Hepatocyte (in vitro differentiated cells): ENCODE measurements at regions not wholly inside any gene's neighbourhood (a gene's known extent, or its start where the extent isn't known, plus 50 kb on each side); places are given as distances from the start of the nearest gene placed in this dataset.

ENCODE experiments used
- CTCF ChIP-seq: fragments of 200-600 bp; sonication (generic); IDR thresholded peaks from 2 replicates; pipeline ENCODE4 v1.5.1; 2016; ENCODE audit warnings: antibody characterized with exemption, mild to moderate bottlenecking; ENCODE audit not compliant: poor library complexity
- EZH2 ChIP-seq: fragments of 200-600 bp; sonication (generic); IDR thresholded peaks from 2 replicates; pipeline ENCODE4 v1.6.1; 2016; ENCODE audit warnings: antibody characterized with exemption, mild to moderate bottlenecking, borderline replicate concordance
- EZH2phosphoT487 ChIP-seq: fragments of 200-600 bp; sonication (generic); IDR thresholded peaks from one replicate; pipeline ENCODE4 v1.6.1; 2018; ENCODE audit warnings: antibody characterized with exemption, mild to moderate bottlenecking, low read depth, moderate library complexity; ENCODE audit not compliant: unreplicated experiment, severe bottlenecking

- TF ChIP-seq EZH2 (no peak), EZH2phosphoT487 (no peak), CTCF (no peak)
These were observed 326.1 kb downstream of the PIK3C3 start for GRCh38 chr18:42281124-42281523.
